ENCODE measurements at regions not wholly inside any gene's neighbourhood (a gene's known extent, or its start where the extent isn't known, plus 50 kb on each side); places are given as distances from the start of the nearest gene placed in this dataset.

GRCh38 chr21:34217263-34217662, 143.9 kb downstream of the MRPS6 start:
- in situ Hi-C loops (cut with MboI; ENCODE audit: low sequenced_read_pairs), result no loop called here

GRCh38 chr21:34219334-34220060, 144.3 kb upstream of the KCNE2 start:
- in situ Hi-C loops (cut with MboI; ENCODE audit: low sequenced_read_pairs), result no loop called here

- in situ Hi-C loops (cut with MboI; ENCODE audit: low sequenced_read_pairs), result no loop called here
These were observed 143.1 kb upstream of the KCNE2 start for GRCh38 chr21:34220556-34221195.

GRCh38 chr21:34221331-34222030, 142.3 kb upstream of the KCNE2 start:
- in situ Hi-C loops (cut with MboI; ENCODE audit: low sequenced_read_pairs), result no loop called here

- in situ Hi-C loops (cut with MboI; ENCODE audit: low sequenced_read_pairs), result no loop called here
These were observed 141.8 kb upstream of the KCNE2 start for GRCh38 chr21:34222031-34222335.

GRCh38 chr21:34223376-34223775, 140.4 kb upstream of the KCNE2 start:
- in situ Hi-C loops (cut with MboI; ENCODE audit: low sequenced_read_pairs), result no loop called here

- in situ Hi-C loops (cut with MboI; ENCODE audit: low sequenced_read_pairs), result no loop called here
These were observed 136.4 kb upstream of the KCNE2 start for GRCh38 chr21:34227386-34227852.

GRCh38 chr21:34228792-34229191, 135.0 kb upstream of the KCNE2 start:
- in situ Hi-C loops (cut with MboI; ENCODE audit: low sequenced_read_pairs), result no loop called here

- in situ Hi-C loops (cut with MboI; ENCODE audit: low sequenced_read_pairs), result no loop called here
These were observed 134.5 kb upstream of the KCNE2 start for GRCh38 chr21:34229353-34229752.

GRCh38 chr21:34233741-34234140, 130.1 kb upstream of the KCNE2 start:
- in situ Hi-C loops (cut with MboI; ENCODE audit: low sequenced_read_pairs), result loop anchor here (10.0 kb wide), 1 partner anchor 299 kb away; no protein-coding TSS in a partner anchor

GRCh38 chr21:34235514-34235913, 128.3 kb upstream of the KCNE2 start:
- in situ Hi-C loops (cut with MboI; ENCODE audit: low sequenced_read_pairs), result loop anchor here (10.0 kb wide), 1 partner anchor 301 kb away; no protein-coding TSS in a partner anchor

- in situ Hi-C loops (cut with MboI; ENCODE audit: low sequenced_read_pairs), result no loop called here
These were observed 120.8 kb upstream of the KCNE2 start for GRCh38 chr21:34242973-34243372.

GRCh38 chr21:34243562-34243961, 120.2 kb upstream of the KCNE2 start:
- in situ Hi-C loops (cut with MboI; ENCODE audit: low sequenced_read_pairs), result no loop called here

GRCh38 chr21:34252751-34253150, 111.1 kb upstream of the KCNE2 start:
- in situ Hi-C loops (cut with MboI; ENCODE audit: low sequenced_read_pairs), result no loop called here

- in situ Hi-C loops (cut with MboI; ENCODE audit: low sequenced_read_pairs), result no loop called here
These were observed 108.7 kb upstream of the KCNE2 start for GRCh38 chr21:34255073-34255472.

- in situ Hi-C loops (cut with MboI; ENCODE audit: low sequenced_read_pairs), result no loop called here
These were observed 103.4 kb upstream of the KCNE2 start for GRCh38 chr21:34260277-34261008.

GRCh38 chr21:34261841-34262468, 101.9 kb upstream of the KCNE2 start:
- in situ Hi-C loops (cut with MboI; ENCODE audit: low sequenced_read_pairs), result no loop called here

GRCh38 chr21:34262469-34262845, 101.3 kb upstream of the KCNE2 start:
- in situ Hi-C loops (cut with MboI; ENCODE audit: low sequenced_read_pairs), result no loop called here

GRCh38 chr21:34263629-34264028, 100.2 kb upstream of the KCNE2 start:
- in situ Hi-C loops (cut with MboI; ENCODE audit: low sequenced_read_pairs), result no loop called here

GRCh38 chr21:34266351-34266750, 97.5 kb upstream of the KCNE2 start:
- in situ Hi-C loops (cut with MboI; ENCODE audit: low sequenced_read_pairs), result no loop called here

- in situ Hi-C loops (cut with MboI; ENCODE audit: low sequenced_read_pairs), result no loop called here
These were observed 95.3 kb upstream of the KCNE2 start for GRCh38 chr21:34268493-34268892.
